DOHH2 (cell line): ENCODE measurements at regions not wholly inside any gene's neighbourhood (a gene's known extent, or its start where the extent isn't known, plus 50 kb on each side); places are given as distances from the start of the nearest gene placed in this dataset.

Experiments used
- CTCF ChIP-seq: fragments of 200-600 bp; sonication (generic); IDR thresholded peaks from one replicate; pipeline ENCODE4 v1.5.1; 2014; ENCODE audit warnings: antibody characterized with exemption, mild to moderate bottlenecking, low read depth, low read length; ENCODE audit not compliant: poor library complexity, severe bottlenecking
- EZH2phosphoT487 ChIP-seq: fragments of 200-600 bp; sonication (generic); IDR thresholded peaks from 2 replicates; pipeline ENCODE4 v1.6.1; 2017; ENCODE audit warnings: borderline replicate concordance, mild to moderate bottlenecking, antibody characterized with exemption, low read length, moderate library complexity, mixed read lengths

GRCh38 chr3:73137736-73138403 lies 76.4 kb downstream of the EBLN2 start:
- TF ChIP-seq CTCF (no peak), EZH2phosphoT487 (no peak)
